HepG2 (cell line): ENCODE measurements at regions not wholly inside any gene's neighbourhood (a gene's known extent, or its start where the extent isn't known, plus 50 kb on each side); places are given as distances from the start of the nearest gene placed in this dataset.

Experiments used
- AHDC1 ChIP-seq: sonication (generic); formaldehyde crosslinking; IDR thresholded peaks from 2 replicates; pipeline ENCODE4 v1.5.1; 2020; ENCODE audit warnings: mild to moderate bottlenecking, missing genetic modification reagents, borderline replicate concordance
- ARHGAP35 ChIP-seq: sonication (generic); formaldehyde crosslinking; IDR thresholded peaks from 2 replicates; pipeline ENCODE4 v1.9.0; 2022; ENCODE audit warnings: mild to moderate bottlenecking, inconsistent platforms, moderate library complexity, missing genetic modification reagents, borderline replicate concordance
- ARNT ChIP-seq: fragments of 450-650 bp; IDR thresholded peaks from 2 replicates; pipeline ENCODE4 v1.6.1; 2017
- KIAA2018 ChIP-seq: sonication (generic); formaldehyde crosslinking; IDR thresholded peaks from 2 replicates; pipeline ENCODE4 v1.5.0; 2020; ENCODE audit warnings: mild to moderate bottlenecking, missing genetic modification reagents, borderline replicate concordance
- MAF1 ChIP-seq: sonication (generic); formaldehyde crosslinking; IDR thresholded peaks from 2 replicates; pipeline ENCODE4 v1.5.0; 2020; ENCODE audit warnings: missing genetic modification reagents, borderline replicate concordance
- PRPF4 ChIP-seq: fragments of 200-400 bp; formaldehyde crosslinking; IDR thresholded peaks from 2 replicates; pipeline ENCODE4 v1.6.1; 2016; ENCODE audit warnings: low read length, low read depth; ENCODE audit not compliant: poor library complexity, severe bottlenecking
- SRSF4 ChIP-seq: fragments of 200-400 bp; formaldehyde crosslinking; IDR thresholded peaks from one replicate; pipeline ENCODE4 v1.6.1; 2018; ENCODE audit warnings: mild to moderate bottlenecking, low read depth, low read length, moderate library complexity; ENCODE audit not compliant: poor library complexity, severe bottlenecking
- ZBTB26 ChIP-seq: IDR thresholded peaks from 2 replicates; pipeline ENCODE4 v1.6.1; 2016; ENCODE audit warnings: missing compliant biosample characterization, missing genetic modification reagents, borderline replicate concordance

- no peak for TF ChIP-seq KIAA2018 (CRISPR knock-in tag)
- no peak for TF ChIP-seq SRSF4
- TF ChIP-seq ARHGAP35 (CRISPR knock-in tag) = no peak
- no peak for TF ChIP-seq ZBTB26 (CRISPR knock-in tag)
- TF ChIP-seq MAF1 = no peak
- TF ChIP-seq ARNT = no peak
- no peak for TF ChIP-seq AHDC1 (CRISPR knock-in tag)
- no peak for TF ChIP-seq PRPF4
These were observed 65.5 kb upstream of the ITGA6 start (continued) for GRCh38 chr2:172361840-172362239.
